ENCODE measurements at regions not wholly inside any gene's neighbourhood (a gene's known extent, or its start where the extent isn't known, plus 50 kb on each side); places are given as distances from the start of the nearest gene placed in this dataset.
"Not testable (repeated sequence)": the region's sequence is repeated elsewhere in the genome, so short reads cannot be mapped to it uniquely, and the experiment has no call there.

DNA sequence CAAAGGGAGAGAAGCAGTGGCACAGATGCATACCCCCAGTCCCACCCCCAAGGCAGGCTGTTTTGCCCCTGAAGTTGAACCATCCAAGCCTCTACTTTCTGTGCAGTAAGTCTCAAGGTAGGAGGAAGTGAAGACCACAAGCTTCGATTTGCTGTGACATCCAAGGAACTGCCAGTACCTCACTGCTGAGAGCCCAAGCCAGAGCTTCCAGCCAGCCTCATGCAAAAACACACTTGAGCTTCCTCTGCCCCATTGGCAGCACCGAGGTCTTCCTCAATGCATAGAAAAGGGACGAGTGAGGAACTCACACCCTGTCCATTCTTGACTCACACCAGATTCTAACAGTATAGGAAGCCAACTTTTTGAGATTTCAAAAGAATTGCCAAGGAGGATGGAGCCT is 311.7 kb downstream of the BCL2L11 start:
- H3K4me3 Mint-ChIP-seq; ATAC-seq; H3K36me3 Mint-ChIP-seq (ENCODE audit: insufficient read depth): not testable (repeated sequence)

GRCh38 chr2:111432916-111433499 is 312.3 kb downstream of the BCL2L11 start:
- not testable (repeated sequence) for H3K36me3 Mint-ChIP-seq (ENCODE audit: insufficient read depth); ATAC-seq; H3K27me3 Mint-ChIP-seq (ENCODE audit: low read depth); DNase-seq; H3K4me3 Mint-ChIP-seq; H3K9me3 Mint-ChIP-seq
- peaks cover 19% of the 10 kb centered on the region for H3K4me1 Mint-ChIP-seq (ENCODE audit: low read depth)

More for the DNA sequence above, 311.7 kb downstream of the BCL2L11 start:
- H3K9me3 Mint-ChIP-seq; H3K27me3 Mint-ChIP-seq (ENCODE audit: low read depth); DNase-seq: not testable (repeated sequence)
- peaks cover 18% of the 10 kb centered on the region for H3K4me1 Mint-ChIP-seq (ENCODE audit: low read depth)

DNA sequence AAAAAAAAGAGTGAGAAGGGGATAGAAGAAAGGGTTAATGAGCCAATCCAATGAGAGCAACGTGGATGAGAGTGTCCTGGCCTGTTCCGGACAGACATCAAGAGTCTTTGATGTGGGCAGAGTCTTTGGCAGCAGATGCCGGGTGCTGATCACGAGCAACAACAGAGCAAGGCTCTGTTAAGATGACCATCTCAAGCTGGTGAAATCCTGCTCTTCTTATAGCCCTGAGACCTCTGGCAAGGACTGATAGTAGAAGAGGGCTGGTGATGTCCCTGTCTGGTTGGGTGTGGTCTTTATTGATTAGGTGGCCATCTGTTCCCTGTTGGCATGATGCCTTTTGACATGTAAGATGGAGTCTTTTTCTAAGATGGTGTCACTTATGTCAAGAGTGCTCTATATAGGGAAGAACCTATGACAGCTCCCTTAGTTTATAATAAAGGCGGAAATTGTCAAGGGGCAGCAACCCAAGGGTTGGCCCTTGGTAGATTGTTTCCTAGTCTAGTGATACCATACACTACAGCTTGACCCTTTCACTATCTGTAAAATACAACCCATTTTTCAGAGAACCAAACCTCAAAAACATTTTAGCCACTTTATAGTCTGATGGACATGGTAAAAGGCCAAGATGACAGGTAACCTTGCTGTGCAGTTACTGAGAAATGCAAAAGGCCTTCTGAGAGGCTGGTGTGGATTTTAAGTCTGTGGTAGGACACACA is 313.3 kb downstream of the BCL2L11 start:
- H3K4me1 Mint-ChIP-seq (ENCODE audit: low read depth) = peaks cover 14% of the 10 kb centered on the region
- not testable (repeated sequence) for H3K9me3 Mint-ChIP-seq; H3K36me3 Mint-ChIP-seq (ENCODE audit: insufficient read depth); DNase-seq; ATAC-seq; H3K4me3 Mint-ChIP-seq; H3K27me3 Mint-ChIP-seq (ENCODE audit: low read depth)

GRCh38 chr2:111434608-111434939 is 313.9 kb downstream of the BCL2L11 start:
- H3K27me3 Mint-ChIP-seq (ENCODE audit: low read depth); H3K36me3 Mint-ChIP-seq (ENCODE audit: insufficient read depth); H3K4me3 Mint-ChIP-seq; DNase-seq; ATAC-seq; H3K9me3 Mint-ChIP-seq: not testable (repeated sequence)
- peaks cover 11% of the 10 kb centered on the region for H3K4me1 Mint-ChIP-seq (ENCODE audit: low read depth)

DNA sequence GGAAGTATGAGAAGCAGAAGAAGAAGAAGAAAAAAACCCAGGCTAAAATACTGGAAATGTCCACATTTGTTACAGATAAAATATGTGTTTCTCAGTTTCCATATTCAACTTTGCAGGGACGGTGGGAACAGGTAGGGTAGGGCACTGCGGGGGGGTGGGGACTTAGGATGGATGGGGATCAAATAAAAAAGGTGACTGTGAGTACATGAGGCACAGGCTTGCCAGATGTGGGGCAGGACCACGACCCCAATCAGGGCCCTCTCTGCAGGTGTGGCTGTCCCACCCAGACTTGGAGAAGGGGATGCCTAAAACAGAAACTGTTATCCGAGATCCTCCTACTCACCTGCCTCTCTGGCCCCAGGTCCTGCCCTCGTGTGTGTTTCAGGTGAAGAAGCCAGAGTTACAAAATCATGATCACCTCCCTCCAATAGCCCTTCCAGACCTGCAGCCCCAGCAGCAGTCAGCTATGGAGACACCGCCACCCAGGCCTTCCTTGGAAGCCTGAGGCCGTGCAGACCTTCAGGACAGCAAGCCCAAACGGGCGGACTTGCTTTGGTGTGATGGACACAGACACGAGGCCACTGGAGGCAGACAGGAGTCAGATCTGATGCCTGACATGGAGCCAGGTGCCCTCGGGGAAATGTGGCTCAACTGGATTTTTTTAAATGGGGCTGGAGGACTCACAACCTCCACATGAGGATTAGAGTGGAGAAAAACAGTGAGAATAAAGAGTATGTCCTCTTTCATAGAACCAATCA is 315.0 kb downstream of the BCL2L11 start:
- ATAC-seq; H3K36me3 Mint-ChIP-seq (ENCODE audit: insufficient read depth); H3K27me3 Mint-ChIP-seq (ENCODE audit: low read depth); DNase-seq; H3K9me3 Mint-ChIP-seq; H3K4me3 Mint-ChIP-seq: not testable (repeated sequence)
- H3K4me1 Mint-ChIP-seq (ENCODE audit: low read depth) = peaks cover 11% of the 10 kb centered on the region

DNA sequence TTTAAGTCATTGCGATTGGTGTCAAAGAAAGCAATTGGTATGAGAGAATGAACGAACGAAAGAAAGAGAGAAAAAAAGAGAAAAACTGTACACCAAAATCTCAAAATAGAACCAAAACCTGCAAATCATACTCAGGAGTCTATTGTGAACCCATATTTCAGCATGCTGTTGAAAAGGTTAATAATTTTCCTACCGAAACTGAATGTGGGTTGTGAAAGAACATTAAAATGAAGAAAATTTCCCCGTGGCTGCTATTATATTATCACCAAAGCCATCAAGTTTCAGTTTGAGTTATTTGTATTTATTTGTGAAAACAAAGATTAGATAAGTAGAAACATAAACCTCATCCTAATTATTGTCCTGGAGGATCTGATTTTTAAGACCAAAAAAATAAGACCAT is 315.7 kb downstream of the BCL2L11 start:
- not testable (repeated sequence) for H3K4me3 Mint-ChIP-seq; H3K36me3 Mint-ChIP-seq (ENCODE audit: insufficient read depth); H3K27me3 Mint-ChIP-seq (ENCODE audit: low read depth); DNase-seq; H3K9me3 Mint-ChIP-seq
- H3K4me1 Mint-ChIP-seq (ENCODE audit: low read depth) = peaks cover 11% of the 10 kb centered on the region
- ATAC-seq = peak; percentile 4 to 24

DNA sequence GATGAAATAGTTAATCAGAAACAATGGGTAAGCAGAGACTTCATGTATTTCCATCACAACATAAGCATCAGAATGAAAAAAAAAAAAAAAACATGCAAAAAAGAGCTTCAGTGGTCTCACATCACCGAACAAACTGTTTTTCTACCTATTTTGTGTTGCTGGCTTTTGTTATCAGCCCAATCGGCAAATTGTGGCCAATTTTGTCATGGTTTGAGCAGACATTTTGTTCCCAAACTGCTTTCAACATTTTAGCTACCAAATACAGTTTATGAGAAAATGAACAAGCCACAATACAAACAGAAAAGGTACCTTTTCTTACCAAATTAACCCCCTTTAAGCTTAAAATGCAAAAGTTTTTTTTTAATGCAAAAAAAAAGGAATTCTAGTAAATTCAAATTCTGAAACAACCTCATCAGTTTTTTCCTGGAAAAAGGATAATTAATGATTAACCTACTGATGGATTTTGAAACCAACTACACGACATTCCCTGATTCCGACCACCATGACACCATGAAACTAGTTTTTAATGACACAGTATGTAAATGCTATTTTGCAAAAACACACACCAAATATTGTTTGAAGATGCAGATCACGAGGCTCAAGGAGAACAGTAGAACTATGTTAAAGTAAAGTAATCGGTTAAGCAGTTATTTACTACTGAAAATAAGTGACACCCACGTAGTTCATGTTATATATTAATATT is 316.7 kb downstream of the BCL2L11 start:
- not testable (repeated sequence) for ATAC-seq; H3K36me3 Mint-ChIP-seq (ENCODE audit: insufficient read depth); DNase-seq; H3K27me3 Mint-ChIP-seq (ENCODE audit: low read depth); H3K9me3 Mint-ChIP-seq
- peak overlapping the region; percentile 29 for H3K4me3 Mint-ChIP-seq
- H3K4me1 Mint-ChIP-seq (ENCODE audit: low read depth) = peaks cover 11% of the 10 kb centered on the region

DNA sequence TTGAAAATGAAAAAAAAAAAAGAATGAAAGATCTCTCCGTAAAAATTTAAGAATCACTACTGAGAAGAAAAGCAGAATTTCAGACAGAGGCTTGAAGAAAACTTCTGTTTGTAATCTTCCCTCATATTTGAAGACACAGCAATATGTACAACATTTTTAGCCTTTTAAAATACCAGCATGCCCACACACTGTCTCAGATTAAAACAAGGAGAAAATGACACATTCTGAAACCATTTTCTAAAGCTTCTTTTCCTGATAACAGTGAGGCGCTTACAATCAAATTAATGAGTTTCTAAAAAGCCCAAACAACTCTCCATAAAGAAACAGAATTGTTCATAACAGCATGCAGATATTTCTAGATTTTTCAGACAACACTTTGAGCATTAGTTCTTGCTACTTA is 317.4 kb downstream of the BCL2L11 start:
- not testable (repeated sequence) for H3K4me1 Mint-ChIP-seq (ENCODE audit: low read depth); H3K4me3 Mint-ChIP-seq; H3K36me3 Mint-ChIP-seq (ENCODE audit: insufficient read depth); DNase-seq; H3K27me3 Mint-ChIP-seq (ENCODE audit: low read depth); H3K9me3 Mint-ChIP-seq
- peak; percentile 9 to 20 for ATAC-seq

DNA sequence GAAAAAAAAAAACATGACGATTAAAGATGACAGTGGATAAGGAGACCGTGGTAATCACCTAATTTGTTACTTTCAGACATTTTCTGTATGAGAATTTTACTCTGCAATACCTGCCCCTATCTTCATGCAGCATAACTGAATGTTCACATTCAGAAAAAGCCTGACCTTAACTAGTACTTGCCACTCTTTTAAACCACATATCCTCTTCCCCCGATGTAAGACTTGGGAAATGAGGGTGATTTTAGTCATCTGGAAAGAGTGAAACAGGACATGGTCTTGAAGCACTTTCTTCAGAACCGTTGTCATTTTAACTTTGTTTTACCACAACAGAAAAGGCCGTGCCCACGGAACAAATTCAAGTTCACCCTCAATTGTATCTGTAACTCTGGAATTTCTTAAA is 318.5 kb downstream of the BCL2L11 start:
- H3K36me3 Mint-ChIP-seq (ENCODE audit: insufficient read depth); DNase-seq; H3K4me1 Mint-ChIP-seq (ENCODE audit: low read depth); H3K27me3 Mint-ChIP-seq (ENCODE audit: low read depth); H3K4me3 Mint-ChIP-seq; H3K9me3 Mint-ChIP-seq: not testable (repeated sequence)
- ATAC-seq = peak; percentile 42 to 47

DNA sequence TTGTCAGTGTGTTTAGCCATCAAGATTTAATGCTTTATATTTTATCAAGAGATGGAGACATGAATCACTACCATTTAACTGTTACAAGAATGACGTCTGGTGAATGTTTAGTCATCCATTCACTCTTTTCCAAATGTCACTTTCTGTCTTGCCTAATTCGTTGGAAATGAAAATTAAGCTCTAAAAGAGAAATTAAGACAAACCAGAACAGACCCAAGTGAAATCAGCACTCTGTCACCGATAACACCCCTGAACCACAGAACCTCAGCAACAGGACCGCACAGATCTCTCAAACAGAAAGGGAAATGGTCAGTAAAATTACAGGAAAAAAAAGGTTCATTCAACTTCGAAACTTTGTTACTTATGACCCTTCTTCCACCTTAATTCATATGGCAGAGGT is 320.9 kb downstream of the BCL2L11 start:
- H3K4me1 Mint-ChIP-seq (ENCODE audit: low read depth); DNase-seq; H3K27me3 Mint-ChIP-seq (ENCODE audit: low read depth); H3K4me3 Mint-ChIP-seq; H3K36me3 Mint-ChIP-seq (ENCODE audit: insufficient read depth); H3K9me3 Mint-ChIP-seq: not testable (repeated sequence)
- ATAC-seq = peak; percentile 25 to 30

GRCh38 chr2:111442767-111443454 is 322.2 kb downstream of the BCL2L11 start:
- ATAC-seq = peak in 1 of 2 donors; percentile 9
- H3K4me3 Mint-ChIP-seq; H3K36me3 Mint-ChIP-seq (ENCODE audit: insufficient read depth); DNase-seq; H3K4me1 Mint-ChIP-seq (ENCODE audit: low read depth); H3K27me3 Mint-ChIP-seq (ENCODE audit: low read depth); H3K9me3 Mint-ChIP-seq: not testable (repeated sequence)

- H3K36me3 Mint-ChIP-seq (ENCODE audit: insufficient read depth); H3K4me1 Mint-ChIP-seq (ENCODE audit: low read depth); H3K9me3 Mint-ChIP-seq; ATAC-seq; DNase-seq; H3K27me3 Mint-ChIP-seq (ENCODE audit: low read depth); H3K4me3 Mint-ChIP-seq: not testable (repeated sequence)
These were observed 323.8 kb downstream of the BCL2L11 start for GRCh38 chr2:111444516-111444915.

GRCh38 chr2:111445191-111445929 is 324.6 kb downstream of the BCL2L11 start:
- H3K9me3 Mint-ChIP-seq; ATAC-seq; H3K4me1 Mint-ChIP-seq (ENCODE audit: low read depth); H3K4me3 Mint-ChIP-seq; H3K36me3 Mint-ChIP-seq (ENCODE audit: insufficient read depth); H3K27me3 Mint-ChIP-seq (ENCODE audit: low read depth); DNase-seq: not testable (repeated sequence)
